ENCODE measurements at regions not wholly inside any gene's neighbourhood (a gene's known extent, or its start where the extent isn't known, plus 50 kb on each side); places are given as distances from the start of the nearest gene placed in this dataset.

GRCh38 chr2:236334122-236334876 lies 70.1 kb upstream of the ASB18 start:
- TF ChIP-seq CTCF (IDR thresholded peaks at IDR 0.05), result no peak
- no peak for TF ChIP-seq ZFX (IDR thresholded peaks at IDR 0.05; ENCODE audit: borderline replicate concordance)
